ENCODE measurements at regions not wholly inside any gene's neighbourhood (a gene's known extent, or its start where the extent isn't known, plus 50 kb on each side); places are given as distances from the start of the nearest gene placed in this dataset.

DNA sequence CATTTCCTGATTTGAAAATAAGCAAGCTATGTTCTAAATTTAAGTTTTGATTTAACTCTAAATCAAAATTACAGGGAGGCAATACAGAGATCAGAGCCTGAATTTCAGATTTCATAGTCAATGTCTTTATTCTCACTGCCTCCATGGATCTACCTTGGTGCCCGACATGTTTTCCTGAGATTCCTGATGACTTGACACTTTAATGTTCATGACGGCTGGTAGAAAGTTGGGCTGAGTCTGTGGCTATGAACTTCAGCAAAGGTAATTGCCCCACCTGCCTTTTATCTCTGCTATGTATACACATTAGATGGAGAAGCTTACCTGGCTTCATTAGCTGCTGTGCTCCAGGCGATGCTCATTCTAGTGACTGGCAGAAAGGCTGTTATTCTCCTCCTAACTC is 1390.5 kb upstream of the CELF4 start:
- DNase-seq (ENCODE audit: extremely low read depth, low read depth, low spot score) = no peak

DNA sequence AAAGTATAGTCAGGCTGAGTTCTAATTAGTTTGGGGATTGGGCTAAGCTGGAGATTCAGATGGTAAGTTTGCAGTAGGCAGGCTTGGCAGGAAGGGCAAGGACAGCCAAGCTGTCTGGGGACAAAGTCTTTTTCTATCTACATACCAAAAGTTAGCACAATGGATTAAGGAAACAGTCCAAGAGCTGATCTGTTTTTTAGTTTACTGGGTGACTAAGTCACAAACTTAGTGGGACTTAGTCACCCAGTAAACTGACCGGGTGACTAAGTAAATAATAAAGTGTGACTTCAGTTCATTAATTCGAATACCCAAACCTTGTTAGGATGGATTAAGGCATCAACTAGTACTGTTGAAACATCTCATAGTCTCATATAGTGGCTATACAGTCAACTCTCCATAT is 1386.0 kb upstream of the CELF4 start:
- DNase-seq (ENCODE audit: extremely low read depth, low read depth, low spot score) = no peak

DNA sequence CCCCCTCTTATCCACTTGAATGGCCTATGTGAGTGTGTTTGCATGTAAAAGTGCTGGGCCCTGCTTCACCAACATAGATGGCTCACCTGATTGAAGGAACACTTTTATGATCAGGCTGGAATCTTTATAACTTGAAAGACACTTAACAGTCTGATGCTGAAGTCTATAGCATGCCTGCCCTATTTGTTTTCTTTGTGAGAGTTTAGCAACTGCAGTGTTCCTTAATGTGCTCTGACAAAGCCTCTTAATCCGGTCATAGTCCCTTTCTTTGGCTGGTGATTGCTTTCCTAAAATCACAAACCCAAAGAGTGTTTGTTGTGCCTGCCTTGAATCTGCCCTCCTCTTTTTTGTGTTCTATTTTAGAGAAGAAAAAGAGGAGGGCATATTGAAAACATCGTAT is 1382.8 kb upstream of the CELF4 start:
- no peak for DNase-seq (ENCODE audit: extremely low read depth, low read depth, low spot score)

- no peak for DNase-seq (ENCODE audit: extremely low read depth, low read depth, low spot score)
Observed at GRCh38 chr18:38944446-38945024, 1378.9 kb upstream of the CELF4 start.

GRCh38 chr18:38941711-38942561 is 1376.3 kb upstream of the CELF4 start:
- no peak for DNase-seq (ENCODE audit: extremely low read depth, low read depth, low spot score)

DNA sequence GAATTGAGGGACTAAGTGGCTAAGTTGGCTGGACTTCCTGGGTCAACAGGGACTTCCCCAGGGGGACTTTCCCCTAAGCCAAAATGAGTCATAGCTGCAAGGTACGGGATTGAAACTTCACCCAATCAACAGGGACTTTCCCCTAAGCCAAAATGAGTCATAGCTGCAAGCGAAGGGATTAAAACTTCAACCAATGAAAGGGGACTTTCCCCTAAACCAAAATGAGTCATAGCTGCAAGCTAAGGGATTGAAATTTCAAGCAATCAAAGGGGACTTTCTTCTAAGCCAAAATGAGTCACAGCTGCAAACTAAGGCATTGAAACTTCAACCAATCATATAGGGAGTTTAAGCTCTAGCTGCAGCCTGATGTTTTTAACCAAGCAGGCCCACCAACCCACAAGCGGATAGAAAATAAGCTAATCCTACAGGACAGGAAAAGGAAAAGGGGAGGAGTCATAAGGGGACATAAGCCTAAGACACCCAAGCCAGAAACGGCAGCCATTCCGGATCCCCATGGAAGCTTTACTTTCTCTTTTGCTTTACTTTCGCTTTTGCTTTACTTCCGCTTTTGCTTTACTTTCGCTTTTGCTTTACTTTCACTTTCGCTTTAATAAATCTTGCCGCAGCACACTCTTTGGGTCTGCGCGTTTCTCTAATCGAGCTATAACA is 1375.4 kb upstream of the CELF4 start:
- DNase-seq (ENCODE audit: extremely low read depth, low read depth, low spot score) = no peak

GRCh38 chr18:38940475-38940862 is 1374.9 kb upstream of the CELF4 start:
- DNase-seq (ENCODE audit: extremely low read depth, low read depth, low spot score) = no peak

GRCh38 chr18:38933910-38934510 is 1368.4 kb upstream of the CELF4 start:
- no peak for DNase-seq (ENCODE audit: extremely low read depth, low read depth, low spot score)

DNA sequence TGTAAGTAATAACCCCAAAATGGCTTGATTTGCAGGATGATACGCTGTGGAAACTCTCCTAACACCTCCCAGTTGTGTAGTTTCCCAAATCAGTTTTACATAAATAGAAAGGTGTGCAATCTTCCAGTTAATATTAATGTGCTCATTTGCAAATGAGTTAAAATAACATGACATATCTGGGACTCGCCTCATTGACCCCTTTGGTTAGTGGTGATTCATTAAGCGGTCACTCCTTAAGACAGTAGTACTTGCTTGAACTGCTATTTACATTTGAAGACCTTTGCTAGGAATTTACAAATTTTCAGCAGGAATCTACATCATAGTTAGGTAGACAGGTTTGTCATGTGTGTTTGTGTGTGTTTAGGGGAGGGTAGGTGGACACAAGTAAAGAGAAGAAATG is 1367.7 kb upstream of the CELF4 start:
- DNase-seq (ENCODE audit: extremely low read depth, low read depth, low spot score) = no peak

DNA sequence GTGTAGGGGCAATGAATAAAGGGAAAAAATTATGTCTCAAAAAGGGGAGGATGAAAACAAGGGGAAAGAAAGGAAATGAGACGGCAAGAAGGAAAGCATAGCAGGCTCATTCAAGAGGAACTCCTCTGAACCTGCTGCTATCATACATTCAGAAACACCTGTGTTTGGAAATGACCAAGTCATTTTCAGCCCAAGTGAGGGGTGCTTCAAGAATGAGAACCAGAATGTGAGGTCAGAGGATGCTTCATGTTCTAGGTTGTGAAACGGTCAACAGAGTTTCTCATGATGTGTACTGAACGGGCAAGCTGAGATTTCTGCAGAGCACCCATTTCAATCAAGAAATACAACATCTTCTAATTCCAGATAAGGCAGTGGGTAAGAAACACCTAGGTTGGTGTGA is 1367.2 kb upstream of the CELF4 start:
- no peak for DNase-seq (ENCODE audit: extremely low read depth, low read depth, low spot score)

DNA sequence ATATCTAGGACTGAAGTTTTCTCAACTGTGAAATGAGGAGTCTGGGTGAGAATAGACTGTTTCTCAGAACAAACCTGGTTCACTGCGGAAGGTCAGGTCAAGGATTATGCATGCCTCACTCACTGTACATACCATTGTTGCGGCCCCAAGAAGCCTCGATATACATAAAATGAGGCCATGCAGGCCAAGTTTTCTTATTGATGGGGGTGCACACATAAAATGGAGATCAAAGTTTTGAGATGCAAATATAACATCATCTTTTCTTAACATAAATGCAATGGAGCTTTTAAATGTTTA is 1366.1 kb upstream of the CELF4 start:
- DNase-seq (ENCODE audit: extremely low read depth, low read depth, low spot score) = no peak

DNA sequence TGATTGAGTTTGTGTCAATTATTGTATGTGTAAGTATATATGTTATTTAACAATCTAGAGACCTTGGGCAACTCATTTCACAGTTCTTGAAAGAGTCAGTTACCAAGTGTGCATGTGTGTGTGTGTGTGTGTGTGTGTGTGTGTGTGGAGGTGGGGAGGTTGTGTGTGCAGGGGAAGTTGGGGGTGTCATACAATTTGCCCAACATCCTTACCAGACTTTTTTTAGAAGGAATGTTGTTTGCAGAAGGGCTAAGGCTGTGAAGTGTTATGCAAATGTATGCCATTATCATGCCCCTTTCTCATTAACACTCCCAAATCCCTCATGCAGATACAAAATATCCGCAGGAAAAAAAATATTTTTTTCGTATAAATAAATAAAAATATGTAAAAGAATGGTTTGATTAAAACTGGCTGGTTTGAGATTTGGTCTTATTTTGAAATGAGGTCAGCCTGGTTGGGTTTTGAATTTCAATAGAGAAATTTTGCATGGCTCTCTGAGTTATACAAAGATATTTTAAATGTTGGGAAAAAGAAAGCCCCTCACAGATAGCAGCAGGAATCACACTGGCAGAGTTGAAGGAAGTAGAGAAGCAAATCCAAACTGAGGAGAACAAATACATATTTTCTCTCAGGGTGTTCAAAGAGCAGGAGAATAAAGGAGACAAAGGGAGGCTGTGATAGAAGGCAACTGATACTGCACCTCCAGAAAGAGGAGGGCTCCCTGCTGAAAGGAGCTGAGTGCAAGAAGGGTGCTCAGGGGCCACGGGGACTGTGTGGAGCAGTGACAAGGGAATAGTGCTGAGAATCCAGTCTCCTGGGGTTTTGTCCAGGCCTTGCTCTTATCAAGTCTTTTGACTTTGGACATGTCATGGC is 1365.5 kb upstream of the CELF4 start:
- no peak for DNase-seq (ENCODE audit: extremely low read depth, low read depth, low spot score)

GRCh38 chr18:38923540-38923939 is 1357.9 kb upstream of the CELF4 start:
- DNase-seq (ENCODE audit: extremely low read depth, low read depth, low spot score) = no peak

GRCh38 chr18:38923126-38923525 is 1357.5 kb upstream of the CELF4 start:
- no peak for DNase-seq (ENCODE audit: extremely low read depth, low read depth, low spot score)

DNA sequence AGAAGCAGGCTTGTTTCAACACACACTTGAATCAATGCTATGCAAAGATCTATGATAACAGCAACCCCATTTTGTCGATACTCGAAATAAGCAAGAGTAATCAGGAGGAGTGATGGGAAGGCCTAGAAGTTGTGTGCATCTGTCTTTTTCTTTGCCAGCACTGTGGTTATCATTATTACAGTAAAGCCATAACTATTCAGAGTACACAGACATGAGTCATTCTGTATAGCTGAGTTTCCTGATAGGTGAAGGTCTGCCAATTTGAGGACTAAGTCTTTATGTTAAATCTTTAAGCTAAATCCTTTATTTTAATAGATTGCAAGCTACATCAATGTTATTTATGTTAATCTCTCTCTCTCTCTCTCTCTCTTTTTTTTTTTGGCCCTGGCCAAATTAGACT is 1344.4 kb upstream of the CELF4 start:
- no peak for DNase-seq (ENCODE audit: extremely low read depth, low read depth, low spot score)

GRCh38 chr18:38902796-38903195 is 1337.2 kb upstream of the CELF4 start:
- DNase-seq (ENCODE audit: extremely low read depth, low read depth, low spot score) = no peak

DNA sequence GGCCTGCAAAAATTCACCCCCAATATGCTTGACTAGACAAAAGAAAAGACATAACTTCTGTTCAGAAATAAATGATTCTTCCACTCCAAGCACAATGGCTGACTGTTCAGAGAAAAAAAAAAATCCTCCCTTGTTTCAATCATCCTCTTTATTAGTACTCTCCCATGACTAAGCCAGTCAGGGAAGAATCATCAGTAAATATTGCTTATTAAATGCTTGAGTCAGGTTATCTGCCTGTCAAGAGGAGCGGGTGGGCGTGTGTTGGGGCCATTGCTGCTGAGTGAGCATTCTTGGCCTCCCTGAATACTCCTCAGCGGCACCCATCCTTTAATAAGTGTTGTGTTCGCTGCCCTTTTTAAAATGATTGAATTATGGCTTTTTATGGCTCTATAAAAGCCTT is 1334.8 kb upstream of the CELF4 start:
- no peak for DNase-seq (ENCODE audit: extremely low read depth, low read depth, low spot score)

DNA sequence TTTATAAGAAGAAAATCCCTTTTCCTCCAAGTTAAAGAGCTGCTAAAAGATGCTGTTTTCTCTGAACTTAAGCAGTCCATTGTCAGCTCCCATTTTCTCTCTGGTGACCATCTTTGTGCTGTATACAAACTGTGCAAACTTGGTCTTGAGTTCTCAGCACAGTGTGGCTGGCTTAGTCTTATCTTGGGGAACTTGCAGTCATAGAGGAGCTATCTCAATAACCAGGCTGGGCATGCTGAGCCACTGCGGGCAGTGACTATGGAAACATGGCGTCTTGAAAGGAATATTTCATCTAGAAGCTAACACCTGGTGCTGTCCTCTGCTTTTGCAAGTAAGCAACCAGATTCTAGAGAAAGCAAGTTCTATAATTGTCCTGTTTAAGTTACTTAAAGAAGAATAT is 1334.4 kb upstream of the CELF4 start:
- no peak for DNase-seq (ENCODE audit: extremely low read depth, low read depth, low spot score)

DNA sequence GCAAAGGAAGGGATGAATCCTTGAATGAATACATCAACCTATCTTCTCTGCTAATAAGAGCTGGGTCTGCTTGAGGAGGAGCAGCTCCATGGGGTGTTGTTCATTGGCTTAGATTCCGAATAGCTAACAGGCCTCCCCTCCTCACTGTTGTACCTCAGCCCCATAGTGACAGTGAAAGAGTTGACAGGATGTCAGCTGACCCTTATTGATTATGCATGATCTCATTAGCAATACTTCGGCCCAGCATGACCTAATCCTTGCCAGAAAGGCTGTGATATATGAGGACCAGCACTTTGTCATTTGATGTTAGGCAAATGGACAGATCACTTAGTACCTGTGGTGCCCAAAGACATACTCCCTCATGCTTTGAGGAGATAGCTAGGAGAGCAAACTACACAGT is 1333.7 kb upstream of the CELF4 start:
- no peak for DNase-seq (ENCODE audit: extremely low read depth, low read depth, low spot score)

DNA sequence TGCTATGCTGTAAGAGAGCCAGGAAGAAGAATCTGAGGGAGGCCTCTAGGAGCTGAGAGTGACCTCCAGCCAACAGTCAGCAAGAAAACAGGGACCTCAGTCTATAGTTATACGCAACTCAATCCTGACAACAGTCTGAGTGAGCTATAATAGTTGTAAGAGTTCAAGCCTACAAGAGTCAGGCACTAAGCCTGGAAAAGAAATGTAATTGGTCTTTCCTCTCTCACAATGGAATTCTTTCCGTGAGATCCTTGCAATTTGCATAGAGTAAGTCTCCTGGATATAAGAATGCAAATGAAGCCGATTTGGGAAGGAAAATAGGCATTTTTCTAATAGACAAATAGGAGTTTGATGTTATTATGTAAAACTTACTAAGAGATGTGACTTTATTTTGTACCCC is 1332.6 kb upstream of the CELF4 start:
- no peak for DNase-seq (ENCODE audit: extremely low read depth, low read depth, low spot score)

DNA sequence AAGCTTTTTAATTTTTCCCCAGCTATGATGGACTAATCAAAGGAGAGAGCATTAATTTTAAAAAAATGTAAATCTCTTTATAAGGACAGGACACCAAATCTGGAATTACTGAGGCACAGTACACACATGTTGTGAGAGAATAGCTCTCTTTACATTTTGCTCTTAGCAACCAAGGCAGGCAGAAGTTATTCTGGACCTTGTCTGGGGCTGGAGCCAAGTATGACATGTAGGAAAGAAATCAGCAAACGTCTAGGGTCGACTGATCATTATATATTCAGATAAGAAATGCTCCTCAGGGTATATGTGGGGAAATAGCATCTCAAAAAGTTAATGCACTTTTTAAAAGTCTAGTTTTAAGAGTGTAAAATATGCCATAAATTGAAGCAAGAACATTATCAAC is 1330.0 kb upstream of the CELF4 start:
- no peak for DNase-seq (ENCODE audit: extremely low read depth, low read depth, low spot score)

Data from glomerular endothelial cell (primary cell).